SK-N-MC (cell line): ENCODE measurements at regions not wholly inside any gene's neighbourhood (a gene's known extent, or its start where the extent isn't known, plus 50 kb on each side); places are given as distances from the start of the nearest gene placed in this dataset.

Experiments used
- EZH2 ChIP-seq: fragments of 200-600 bp; sonication (generic); IDR thresholded peaks from one replicate; pipeline ENCODE4 v1.6.1; 2017; ENCODE audit warnings: antibody characterized with exemption
- POLR2AphosphoS5 ChIP-seq: IDR thresholded peaks from 2 replicates; pipeline ENCODE4 v1.6.1; 2012; ENCODE audit warnings: mild to moderate bottlenecking, low read depth, low read length, borderline replicate concordance

- TF ChIP-seq EZH2 (no peak), POLR2AphosphoS5 (no peak)
Observed at GRCh38 chr6:135616655-135617054, 119.1 kb upstream of the AHI1 start.
